OCI-LY7 (cell line): ENCODE measurements at regions not wholly inside any gene's neighbourhood (a gene's known extent, or its start where the extent isn't known, plus 50 kb on each side); places are given as distances from the start of the nearest gene placed in this dataset.
"Not testable (repeated sequence)": the region's sequence is repeated elsewhere in the genome, so short reads cannot be mapped to it uniquely, and the experiment has no call there.

Experiments used
- CTCF ChIP-seq: fragments of 200-600 bp; sonication (generic); conservative IDR thresholded peaks from 2 replicates; pipeline ENCODE4 v1.5.1; 2014; ENCODE audit warnings: mild to moderate bottlenecking, antibody characterized with exemption, low read length, moderate library complexity, mixed read lengths
- EZH2phosphoT487 ChIP-seq: fragments of 200-600 bp; sonication (generic); IDR thresholded peaks from 2 replicates; pipeline ENCODE4 v1.6.1; 2018; ENCODE audit warnings: low read depth, borderline replicate concordance, mild to moderate bottlenecking, mixed run types, antibody characterized with exemption, low read length, moderate library complexity, mixed read lengths

DNA sequence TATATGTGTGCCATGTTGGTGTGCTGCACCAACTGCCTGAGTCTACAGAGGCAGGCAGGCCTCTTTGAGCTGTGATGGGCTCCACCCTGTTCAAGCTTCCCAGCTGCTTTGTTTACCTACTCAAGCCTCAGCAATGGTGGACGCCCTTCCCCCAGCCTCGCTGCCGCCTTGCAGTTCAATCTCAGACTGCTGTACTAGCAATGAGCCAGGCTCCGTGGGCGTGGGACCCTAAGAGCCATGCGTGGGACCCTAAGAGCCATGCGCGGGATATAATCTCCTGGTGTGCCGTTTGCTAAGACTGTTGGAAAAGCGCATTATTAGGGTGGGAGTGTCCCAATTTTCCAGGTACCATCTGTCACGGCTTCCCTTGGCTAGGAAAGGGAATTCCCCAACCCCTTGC, 388.4 kb upstream of the ARX start:
- TF ChIP-seq CTCF, EZH2phosphoT487: not testable (repeated sequence)
